DND-41 (cell line): ENCODE measurements at regions not wholly inside any gene's neighbourhood (a gene's known extent, or its start where the extent isn't known, plus 50 kb on each side); places are given as distances from the start of the nearest gene placed in this dataset.

Experiments
- ATAC-seq: fragments of 200-7000 bp; cut with Tn5 transposase; 3 replicates; pipeline ENCODE4 v1.9.1; 2021; ENCODE audit warnings: low read depth; ENCODE audit not compliant: insufficient read depth
- DNase-seq: peaks from one replicate; pipeline ENCODE4 v3.0.0-alpha.2; 2020
- H2AFZ ChIP-seq: 2 replicates; pipeline ENCODE4 v1.6.0; 2012; ENCODE audit warnings: low read depth, low read length
- H3K27ac ChIP-seq: 2 replicates; pipeline ENCODE4 v1.5.1; 2012; ENCODE audit warnings: low read length, inconsistent platforms
- H3K27me3 ChIP-seq: fragments of 200-600 bp; sonication (generic); 2 replicates; pipeline ENCODE4 v1.6.0; 2012; ENCODE audit warnings: low read length, mild to moderate bottlenecking, inconsistent platforms; ENCODE audit not compliant: insufficient read depth, poor library complexity
- H3K36me3 ChIP-seq: 2 replicates; pipeline ENCODE4 v1.5.1; 2012; ENCODE audit warnings: low read length, inconsistent platforms; ENCODE audit not compliant: insufficient read depth
- H3K4me1 ChIP-seq: 2 replicates; pipeline ENCODE4 v1.5.1; 2012; ENCODE audit warnings: mild to moderate bottlenecking, low read length; ENCODE audit not compliant: insufficient read depth
- H3K4me2 ChIP-seq: 2 replicates; pipeline ENCODE4 v1.6.0; 2012; ENCODE audit warnings: mild to moderate bottlenecking, moderate library complexity, low read length, inconsistent platforms; ENCODE audit not compliant: insufficient read depth
- H3K4me3 ChIP-seq, 2 experiments: fragments of 200-600 bp in 1 of 2; shearing (Covaris generic) in 1 of 2; 2 replicates each; pipeline ENCODE4 v1.5.1; 2012 to 2016; ENCODE audit warnings: inconsistent platforms in 2 of 2, low read length in 2 of 2, mild to moderate bottlenecking in 2 of 2, low read depth in 1 of 2, moderate library complexity in 1 of 2
- H3K79me2 ChIP-seq: 2 replicates; pipeline ENCODE4 v1.6.0; 2012; ENCODE audit warnings: low read length, inconsistent platforms; ENCODE audit not compliant: insufficient read depth
- H3K9ac ChIP-seq: 2 replicates; pipeline ENCODE4 v1.6.0; 2012; ENCODE audit warnings: low read depth, mild to moderate bottlenecking, inconsistent platforms, low read length, moderate library complexity
- H3K9me3 ChIP-seq: 2 replicates; pipeline ENCODE4 v1.5.1; 2012; ENCODE audit warnings: low read length, moderate library complexity, mild to moderate bottlenecking, inconsistent platforms; ENCODE audit not compliant: insufficient read depth, severe bottlenecking
- H4K20me1 ChIP-seq: 2 replicates; pipeline ENCODE4 v1.6.0; 2012; ENCODE audit warnings: low read length; ENCODE audit not compliant: insufficient read depth
- EZH2 ChIP-seq: IDR thresholded peaks from 3 replicates; pipeline ENCODE4 v1.6.1; 2012; ENCODE audit warnings: borderline replicate concordance, low read depth, mild to moderate bottlenecking, moderate library complexity, low read length, inconsistent platforms; ENCODE audit not compliant: severe bottlenecking
- TF ChIP-seq, protein P1 (sequence below): IDR thresholded peaks from 2 replicates; pipeline ENCODE4 v1.5.1; 2012; ENCODE audit warnings: borderline replicate concordance, low read length, moderate library complexity, mild to moderate bottlenecking; ENCODE audit not compliant: poor library complexity, severe bottlenecking; ENCODE audit errors: extremely low read depth

DNA sequence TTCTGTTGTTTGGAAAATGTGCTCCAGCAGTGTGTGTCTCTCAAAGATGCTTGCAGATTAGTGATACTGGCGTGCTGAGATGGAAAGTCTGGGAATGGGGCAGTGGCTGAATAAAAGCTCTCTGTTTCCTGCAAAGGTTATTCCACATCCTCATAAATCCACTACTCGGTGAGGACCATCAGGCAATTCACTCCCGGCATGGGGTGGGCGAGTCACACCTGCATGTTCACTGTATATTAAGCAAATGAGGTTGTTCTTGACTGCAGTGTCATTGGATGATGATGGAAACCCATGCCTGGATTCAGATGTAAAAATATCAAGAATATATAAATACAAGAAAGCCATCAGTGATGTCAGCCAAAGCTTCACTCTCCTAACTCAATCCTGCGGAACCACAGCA, 65.4 kb upstream of the DSCAM start:
- no peaks in the 10 kb centered on the region for H3K27me3 ChIP-seq
- no peak overlapping the region for H2AFZ ChIP-seq
- H3K4me1 ChIP-seq, result no peaks in the 10 kb centered on the region
- no peak overlapping the region for H3K9ac ChIP-seq
- TF ChIP-seq EZH2, result no peak
- TF ChIP-seq, protein P1, sequence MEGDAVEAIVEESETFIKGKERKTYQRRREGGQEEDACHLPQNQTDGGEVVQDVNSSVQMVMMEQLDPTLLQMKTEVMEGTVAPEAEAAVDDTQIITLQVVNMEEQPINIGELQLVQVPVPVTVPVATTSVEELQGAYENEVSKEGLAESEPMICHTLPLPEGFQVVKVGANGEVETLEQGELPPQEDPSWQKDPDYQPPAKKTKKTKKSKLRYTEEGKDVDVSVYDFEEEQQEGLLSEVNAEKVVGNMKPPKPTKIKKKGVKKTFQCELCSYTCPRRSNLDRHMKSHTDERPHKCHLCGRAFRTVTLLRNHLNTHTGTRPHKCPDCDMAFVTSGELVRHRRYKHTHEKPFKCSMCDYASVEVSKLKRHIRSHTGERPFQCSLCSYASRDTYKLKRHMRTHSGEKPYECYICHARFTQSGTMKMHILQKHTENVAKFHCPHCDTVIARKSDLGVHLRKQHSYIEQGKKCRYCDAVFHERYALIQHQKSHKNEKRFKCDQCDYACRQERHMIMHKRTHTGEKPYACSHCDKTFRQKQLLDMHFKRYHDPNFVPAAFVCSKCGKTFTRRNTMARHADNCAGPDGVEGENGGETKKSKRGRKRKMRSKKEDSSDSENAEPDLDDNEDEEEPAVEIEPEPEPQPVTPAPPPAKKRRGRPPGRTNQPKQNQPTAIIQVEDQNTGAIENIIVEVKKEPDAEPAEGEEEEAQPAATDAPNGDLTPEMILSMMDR, result no peak
- H4K20me1 ChIP-seq, result no peaks in the 10 kb centered on the region
- H3K4me2 ChIP-seq, result no peak overlapping the region
- H3K36me3 ChIP-seq, result no peaks in the 10 kb centered on the region
- H3K4me3 ChIP-seq, result no peak overlapping the region
- H3K79me2 ChIP-seq, result no peaks in the 10 kb centered on the region
- no peak overlapping the region for H3K27ac ChIP-seq
- ATAC-seq (no peak), DNase-seq (no peak)
- H3K9me3 ChIP-seq, result no peaks in the 10 kb centered on the region

DNA sequence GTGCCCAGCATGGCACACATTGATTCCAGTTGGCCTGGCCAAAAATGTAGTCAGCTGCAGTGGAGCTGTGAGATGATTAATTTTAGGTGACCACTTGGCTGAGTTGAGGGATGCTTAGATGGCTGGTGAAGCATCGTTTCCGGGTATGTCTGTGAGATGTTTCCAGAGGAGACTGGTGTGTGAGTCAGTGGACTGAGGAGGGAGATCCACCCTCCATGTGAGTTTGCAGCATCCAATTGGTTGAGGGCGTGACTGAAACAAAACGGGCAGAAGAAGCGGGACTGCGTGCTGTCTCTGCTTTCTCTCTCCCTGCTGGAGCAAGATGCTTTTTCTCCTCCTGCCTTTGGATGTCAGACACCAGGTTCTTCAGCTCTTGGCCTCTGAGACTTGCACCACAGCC, 68.2 kb upstream of the DSCAM start:
- DNase-seq, result no peak
- no peaks in the 10 kb centered on the region for H3K36me3 ChIP-seq
- no peak overlapping the region for H3K4me2 ChIP-seq
- TF ChIP-seq EZH2, result no peak
- TF ChIP-seq, protein P1, result no peak
- no peak overlapping the region for H3K27ac ChIP-seq
- H4K20me1 ChIP-seq, result no peaks in the 10 kb centered on the region
- H3K27me3 ChIP-seq, result no peaks in the 10 kb centered on the region
- no peak overlapping the region for H3K9ac ChIP-seq
- H3K4me1 ChIP-seq, result no peaks in the 10 kb centered on the region
- no peak overlapping the region for H2AFZ ChIP-seq
- ATAC-seq, result no peak
- no peaks in the 10 kb centered on the region for H3K9me3 ChIP-seq
- H3K79me2 ChIP-seq, result no peaks in the 10 kb centered on the region
- H3K4me3 ChIP-seq, result no peak overlapping the region

DNA sequence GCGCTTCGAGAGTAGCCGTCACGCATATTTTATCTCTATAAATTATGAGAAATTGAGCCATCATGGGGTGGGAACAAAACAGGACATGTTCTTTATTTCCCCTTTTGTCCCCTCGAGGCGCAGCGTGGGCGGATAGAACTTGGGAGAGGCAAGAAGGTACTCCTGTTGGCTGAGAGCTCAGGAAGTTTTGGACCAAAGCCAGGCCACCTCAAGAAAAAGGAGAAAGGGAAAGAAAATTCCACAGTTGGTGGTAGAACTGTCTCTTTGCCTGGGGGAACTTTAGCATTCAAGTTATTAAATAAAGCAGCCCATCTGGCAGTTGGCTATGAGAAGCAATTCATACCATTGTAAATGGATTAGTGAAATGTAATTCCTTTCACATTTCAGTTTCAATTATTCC, 76.4 kb upstream of the DSCAM start:
- H3K4me2 ChIP-seq, result no peak overlapping the region
- no peaks in the 10 kb centered on the region for H4K20me1 ChIP-seq
- DNase-seq, result no peak
- ATAC-seq, result no peak
- no peaks in the 10 kb centered on the region for H3K36me3 ChIP-seq
- H3K27me3 ChIP-seq, result no peaks in the 10 kb centered on the region
- H3K4me1 ChIP-seq, result no peaks in the 10 kb centered on the region
- H3K9ac ChIP-seq, result no peak overlapping the region
- no peak overlapping the region for H2AFZ ChIP-seq
- H3K9me3 ChIP-seq, result peaks cover 2% of the 10 kb centered on the region
- no peak overlapping the region for H3K4me3 ChIP-seq
- TF ChIP-seq, protein P1, result no peak
- TF ChIP-seq EZH2, result no peak
- H3K79me2 ChIP-seq, result no peaks in the 10 kb centered on the region
- no peak overlapping the region for H3K27ac ChIP-seq

DNA sequence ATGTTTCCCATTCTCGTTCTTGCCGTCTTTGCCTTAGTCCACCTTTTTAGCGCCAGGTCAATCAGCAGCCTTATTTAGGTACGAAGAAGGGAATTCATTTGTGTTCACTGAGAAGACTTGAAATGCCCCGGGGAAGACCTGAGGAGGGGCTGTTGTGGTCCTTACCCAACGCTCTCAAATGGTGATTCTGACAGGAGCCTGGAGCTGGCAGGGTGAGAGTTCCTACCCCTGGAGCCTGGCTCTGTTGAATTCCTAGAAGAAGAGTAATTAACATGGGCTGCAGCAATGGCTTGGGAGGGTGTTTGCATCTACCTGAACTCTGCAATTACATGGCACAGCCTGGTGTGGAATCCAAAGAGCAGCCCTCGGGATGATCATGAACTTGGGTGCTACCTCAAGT, 76.9 kb upstream of the DSCAM start:
- no peaks in the 10 kb centered on the region for H4K20me1 ChIP-seq
- DNase-seq (no peak), ATAC-seq (no peak)
- no peak overlapping the region for H3K9ac ChIP-seq
- TF ChIP-seq EZH2, result no peak
- TF ChIP-seq, protein P1, result no peak
- peaks cover 2% of the 10 kb centered on the region for H3K9me3 ChIP-seq
- no peaks in the 10 kb centered on the region for H3K79me2 ChIP-seq
- no peak overlapping the region for H3K4me2 ChIP-seq
- H3K27ac ChIP-seq, result no peak overlapping the region
- H2AFZ ChIP-seq, result no peak overlapping the region
- H3K36me3 ChIP-seq, result no peaks in the 10 kb centered on the region
- no peaks in the 10 kb centered on the region for H3K4me1 ChIP-seq
- H3K27me3 ChIP-seq, result no peaks in the 10 kb centered on the region
- no peak overlapping the region for H3K4me3 ChIP-seq
